ENCODE measurements at regions not wholly inside any gene's neighbourhood (a gene's known extent, or its start where the extent isn't known, plus 50 kb on each side); places are given as distances from the start of the nearest gene placed in this dataset.

- no peak for DNase-seq (ENCODE audit: low read depth, low spot score)
- TF ChIP-seq CTCF (IDR thresholded peaks at IDR 0.05; ENCODE audit: low read depth, low read length) = peak; percentile 19
- no peak overlapping the region for H3K4me3 ChIP-seq (ENCODE audit: low read depth, low read length)
- in situ Hi-C loops (cut with HindIII; ENCODE audit: low sequenced_read_pairs) = no loop called here
Measured at GRCh38 chr1:14363707-14364413, 234.6 kb upstream of the KAZN start.

GRCh38 chr1:14365301-14365988 is 233.0 kb upstream of the KAZN start:
- in situ Hi-C loops (cut with HindIII; ENCODE audit: low sequenced_read_pairs) = no loop called here
- no peak overlapping the region for H3K4me3 ChIP-seq (ENCODE audit: low read depth, low read length)
- TF ChIP-seq CTCF (IDR thresholded peaks at IDR 0.05; ENCODE audit: low read depth, low read length) = no peak
- DNase-seq (ENCODE audit: low read depth, low spot score) = no peak

GRCh38 chr1:14366091-14367018 is 232.1 kb upstream of the KAZN start:
- no peak overlapping the region for H3K4me3 ChIP-seq (ENCODE audit: low read depth, low read length)
- no peak for TF ChIP-seq CTCF (IDR thresholded peaks at IDR 0.05; ENCODE audit: low read depth, low read length)
- peak; percentile 35 for DNase-seq (ENCODE audit: low read depth, low spot score)
- in situ Hi-C loops (cut with HindIII; ENCODE audit: low sequenced_read_pairs) = no loop called here

- in situ Hi-C loops (cut with HindIII; ENCODE audit: low sequenced_read_pairs) = no loop called here
- no peak for DNase-seq (ENCODE audit: low read depth, low spot score)
- H3K4me3 ChIP-seq (ENCODE audit: low read depth, low read length) = no peak overlapping the region
- TF ChIP-seq CTCF (IDR thresholded peaks at IDR 0.05; ENCODE audit: low read depth, low read length) = no peak
Measured at GRCh38 chr1:14367451-14367850, 231.0 kb upstream of the KAZN start.

DNA sequence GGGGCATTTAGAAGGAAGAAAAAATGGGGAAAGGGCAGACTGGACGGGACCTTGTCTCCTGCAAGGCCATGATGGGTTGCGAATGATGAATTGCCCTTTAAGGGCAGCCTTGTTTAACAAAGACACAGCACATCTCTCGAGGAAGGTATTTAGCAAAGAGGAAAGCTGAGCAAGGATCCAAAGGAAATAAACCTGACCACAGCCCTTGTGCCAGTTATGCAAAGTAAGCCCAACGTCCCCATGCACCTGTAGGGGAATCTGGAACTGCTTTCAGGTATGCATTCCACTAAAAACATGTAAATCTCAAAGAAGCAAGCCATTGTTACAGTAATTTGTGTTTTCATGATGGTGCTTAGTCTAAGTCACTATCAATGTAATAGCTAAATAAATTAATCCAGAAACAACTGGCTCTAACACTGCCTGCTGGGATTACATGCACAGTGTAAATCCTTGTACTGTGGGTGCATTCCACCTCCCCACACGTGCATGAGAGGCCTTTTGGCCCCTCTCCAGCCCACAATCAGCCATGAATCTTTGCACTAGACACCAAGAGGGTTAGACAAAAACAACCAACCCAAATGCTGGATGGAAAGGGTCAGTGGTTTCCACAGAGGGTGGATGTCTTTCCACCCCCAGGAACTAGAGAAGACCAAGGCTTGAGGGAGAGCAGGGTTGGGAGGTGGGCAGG is 228.8 kb upstream of the KAZN start:
- in situ Hi-C loops (cut with HindIII; ENCODE audit: low sequenced_read_pairs) = no loop called here
- DNase-seq (ENCODE audit: low read depth, low spot score) = no peak
- H3K4me3 ChIP-seq (ENCODE audit: low read depth, low read length) = no peak overlapping the region
- no peak for TF ChIP-seq CTCF (IDR thresholded peaks at IDR 0.05; ENCODE audit: low read depth, low read length)

Data from astrocyte of the spinal cord (primary cell).